ENCODE measurements at regions not wholly inside any gene's neighbourhood (a gene's known extent, or its start where the extent isn't known, plus 50 kb on each side); places are given as distances from the start of the nearest gene placed in this dataset.
A peak's percentile ranks its signal among the peaks of the same experiment; 100 is the strongest.

GRCh38 chr6:165871571-165871970 lies 208.5 kb upstream of the PDE10A start:
- DNase-seq, result no peak

GRCh38 chr6:165869526-165869925 lies 206.5 kb upstream of the PDE10A start:
- no peak for DNase-seq

- no peak for DNase-seq
These were observed 201.9 kb upstream of the PDE10A start for GRCh38 chr6:165864925-165865324.

- DNase-seq, result no peak
These were observed 201.2 kb upstream of the PDE10A start for GRCh38 chr6:165864218-165864617.

- DNase-seq, result no peak
These were observed 200.8 kb upstream of the PDE10A start for GRCh38 chr6:165863801-165864200.

GRCh38 chr6:165862813-165863212 lies 199.8 kb upstream of the PDE10A start:
- DNase-seq, result no peak

GRCh38 chr6:165861226-165861625 lies 198.2 kb upstream of the PDE10A start:
- no peak for DNase-seq

GRCh38 chr6:165858586-165858985 lies 195.5 kb upstream of the PDE10A start:
- DNase-seq, result no peak

- no peak for DNase-seq
These were observed 192.8 kb upstream of the PDE10A start for GRCh38 chr6:165855856-165856255.

GRCh38 chr6:165854863-165855593 lies 192.0 kb upstream of the PDE10A start:
- DNase-seq, result no peak

- no peak for DNase-seq
These were observed 191.2 kb upstream of the PDE10A start for GRCh38 chr6:165854061-165854862.

- DNase-seq, result no peak
These were observed 189.6 kb upstream of the PDE10A start for GRCh38 chr6:165852676-165853075.

GRCh38 chr6:165850434-165851019 lies 187.5 kb upstream of the PDE10A start:
- DNase-seq, result peak; percentile 39

GRCh38 chr6:165849534-165850430 lies 186.7 kb upstream of the PDE10A start:
- no peak for DNase-seq

- no peak for DNase-seq
These were observed 185.0 kb upstream of the PDE10A start for GRCh38 chr6:165848086-165848426.

GRCh38 chr6:165847407-165848085 lies 184.5 kb upstream of the PDE10A start:
- DNase-seq, result no peak

- DNase-seq, result no peak
These were observed 183.3 kb upstream of the PDE10A start for GRCh38 chr6:165846123-165846966.

GRCh38 chr6:165845493-165845892 lies 182.5 kb upstream of the PDE10A start:
- DNase-seq, result no peak

- no peak for DNase-seq
These were observed 181.8 kb upstream of the PDE10A start for GRCh38 chr6:165844801-165845364.

GRCh38 chr6:165844232-165844631 lies 181.2 kb upstream of the PDE10A start:
- DNase-seq, result no peak

GRCh38 chr6:165843568-165844113 lies 180.6 kb upstream of the PDE10A start:
- DNase-seq, result no peak

Measured in effector CD4-positive, alpha-beta T cell (primary cell).